GM12891 (cell line): ENCODE measurements at regions not wholly inside any gene's neighbourhood (a gene's known extent, or its start where the extent isn't known, plus 50 kb on each side); places are given as distances from the start of the nearest gene placed in this dataset.

Source experiments
- POLR2A ChIP-seq: IDR thresholded peaks from 2 replicates; pipeline ENCODE4 v1.6.1; 2011; ENCODE audit warnings: low read depth, low read length, control low read depth
- POLR2AphosphoS5 ChIP-seq: IDR thresholded peaks from 2 replicates; pipeline ENCODE4 v1.6.1; 2011; ENCODE audit warnings: low read depth, low read length, control low read depth

DNA sequence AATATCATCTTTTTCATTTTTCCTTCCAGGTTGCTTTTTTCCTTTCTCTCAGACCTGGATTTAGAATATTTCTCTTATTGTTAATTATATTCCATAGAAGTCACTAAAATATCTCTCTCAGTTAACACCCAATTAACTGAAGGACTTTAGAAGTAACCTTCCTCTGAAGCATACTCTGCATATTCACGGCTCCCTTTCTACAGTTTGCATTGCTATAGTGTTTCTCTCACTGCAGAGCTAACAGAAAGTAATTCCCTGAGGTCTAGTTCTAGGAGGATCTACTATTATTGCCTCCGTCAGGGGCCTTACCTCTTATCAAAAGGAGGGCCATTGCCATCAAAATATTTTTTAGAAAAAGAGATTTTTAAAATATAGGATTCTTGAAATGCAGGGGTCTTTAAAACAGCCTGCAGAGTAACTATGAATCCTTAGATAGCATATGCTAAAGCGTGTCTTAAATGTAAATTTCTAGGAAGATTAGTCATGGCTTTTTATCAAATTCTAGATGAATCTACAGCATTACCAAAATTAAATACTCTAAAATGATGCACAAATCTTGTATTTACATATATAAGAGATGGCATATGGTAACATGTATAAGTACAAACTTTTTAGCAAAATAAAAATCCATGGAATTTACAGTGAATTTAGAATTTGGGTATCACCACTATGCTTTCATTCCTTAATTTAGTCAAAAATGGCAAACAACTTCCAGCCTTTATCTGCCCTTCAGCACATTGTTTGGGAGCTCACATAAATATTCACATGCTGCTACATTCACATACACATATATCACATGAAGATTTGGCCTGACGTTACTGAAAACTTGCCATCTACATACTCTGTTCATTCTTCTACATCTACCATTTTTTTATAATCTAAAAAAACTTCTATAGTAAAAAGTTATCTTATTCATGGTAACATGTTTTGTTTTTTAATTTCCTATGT is 696.8 kb downstream of the OTOL1 start:
- no peak for TF ChIP-seq POLR2AphosphoS5
- no peak for TF ChIP-seq POLR2A
